ENCODE measurements at regions not wholly inside any gene's neighbourhood (a gene's known extent, or its start where the extent isn't known, plus 50 kb on each side); places are given as distances from the start of the nearest gene placed in this dataset.
"Not testable (repeated sequence)": the region's sequence is repeated elsewhere in the genome, so short reads cannot be mapped to it uniquely, and the experiment has no call there.

DNA sequence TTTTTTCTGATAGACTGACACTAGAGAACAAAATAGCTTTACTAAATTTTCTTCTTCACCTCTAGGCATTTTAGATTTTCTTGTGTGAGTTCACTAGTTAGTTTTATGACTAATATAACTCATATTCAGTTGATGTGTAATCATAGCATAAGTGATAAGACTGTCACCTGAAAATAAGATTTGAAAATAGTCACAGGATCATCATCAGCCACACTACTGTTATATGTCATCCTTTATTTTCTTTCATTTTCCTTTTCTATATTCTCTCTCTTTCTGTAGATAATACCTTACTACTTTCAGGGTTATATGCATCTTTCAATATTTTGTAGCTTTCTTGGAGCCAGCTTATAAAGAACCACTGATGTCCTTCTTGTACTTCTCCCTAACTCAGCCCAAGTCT, 292.6 kb downstream of the TDRD3 start:
- no peak for DNase-seq (ENCODE audit: low spot score)

DNA sequence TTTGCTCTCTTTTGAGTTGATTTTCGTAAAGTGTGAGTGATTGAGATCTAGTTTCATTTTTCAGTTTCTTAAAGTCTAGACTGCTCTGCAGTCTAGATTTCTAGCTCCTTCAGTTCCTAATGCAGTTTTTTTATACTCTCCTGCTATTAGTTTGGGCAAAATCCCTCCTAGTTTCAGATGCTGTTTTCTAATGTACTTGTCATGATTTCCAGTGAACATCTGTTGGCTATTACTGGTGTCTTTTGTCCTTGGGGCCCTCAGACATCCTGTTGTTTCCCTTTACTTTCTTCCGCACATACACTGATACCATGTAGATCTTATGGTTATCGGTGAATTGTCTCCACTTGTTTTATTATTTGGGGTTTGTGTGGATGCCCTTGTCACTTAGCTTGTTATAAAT, 292.1 kb downstream of the TDRD3 start:
- no peak for DNase-seq (ENCODE audit: low spot score)

DNA sequence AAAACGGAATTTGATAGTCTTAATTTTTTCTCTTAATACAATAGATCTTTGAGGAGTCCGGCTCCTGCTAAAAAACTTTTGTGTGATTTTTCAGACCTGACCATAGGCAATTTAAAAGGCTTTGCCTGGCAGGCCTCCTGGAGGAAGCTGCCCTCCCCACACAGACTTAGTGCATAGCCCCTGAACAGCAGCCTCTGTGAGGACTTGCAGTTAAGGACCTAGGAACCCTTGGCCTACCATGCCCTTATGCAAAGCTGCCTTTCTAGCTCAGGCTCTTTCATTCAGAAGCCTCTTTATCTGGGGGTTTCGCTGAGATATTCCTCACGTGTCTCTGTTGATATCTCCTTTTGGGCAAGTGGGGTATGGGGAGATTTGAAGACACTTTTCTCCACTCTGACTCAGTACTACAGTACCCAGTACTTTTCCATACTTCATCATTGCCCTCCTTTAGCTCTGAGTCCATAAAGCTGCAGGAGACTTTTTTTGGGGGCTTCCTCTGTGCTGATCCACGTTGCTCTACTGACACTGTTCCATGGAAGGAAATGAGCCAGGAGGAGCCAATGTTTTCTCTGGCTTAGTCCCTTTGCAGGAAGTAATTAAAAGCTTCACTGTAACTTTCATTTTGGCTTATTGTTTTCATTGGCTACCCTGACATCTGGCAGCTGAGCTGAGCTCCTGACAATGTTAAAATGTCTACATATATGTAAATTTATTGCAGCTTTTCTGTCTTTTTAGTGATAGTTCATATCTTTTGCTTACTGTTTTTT, 283.1 kb downstream of the TDRD3 start:
- DNase-seq (ENCODE audit: low spot score): peak; percentile 3

DNA sequence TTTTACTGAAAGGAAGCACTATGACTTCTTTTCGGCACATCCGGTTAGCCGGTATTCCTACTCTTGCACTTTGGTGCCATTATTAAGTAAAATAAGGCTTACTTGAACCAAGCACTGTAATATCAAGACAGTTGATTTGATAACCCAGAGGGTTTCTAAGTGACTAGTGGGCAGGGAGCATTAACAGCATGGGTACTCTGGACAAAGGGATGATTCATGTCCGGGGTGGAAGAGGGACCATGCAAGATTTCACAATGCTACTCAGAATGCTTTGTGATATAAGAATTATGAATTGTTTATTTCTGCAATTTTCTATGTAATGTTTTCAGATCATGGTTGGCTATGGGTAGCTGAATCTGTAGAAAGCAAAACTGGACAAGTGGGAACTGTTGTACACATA, 282.1 kb downstream of the TDRD3 start:
- DNase-seq (ENCODE audit: low spot score): no peak

DNA sequence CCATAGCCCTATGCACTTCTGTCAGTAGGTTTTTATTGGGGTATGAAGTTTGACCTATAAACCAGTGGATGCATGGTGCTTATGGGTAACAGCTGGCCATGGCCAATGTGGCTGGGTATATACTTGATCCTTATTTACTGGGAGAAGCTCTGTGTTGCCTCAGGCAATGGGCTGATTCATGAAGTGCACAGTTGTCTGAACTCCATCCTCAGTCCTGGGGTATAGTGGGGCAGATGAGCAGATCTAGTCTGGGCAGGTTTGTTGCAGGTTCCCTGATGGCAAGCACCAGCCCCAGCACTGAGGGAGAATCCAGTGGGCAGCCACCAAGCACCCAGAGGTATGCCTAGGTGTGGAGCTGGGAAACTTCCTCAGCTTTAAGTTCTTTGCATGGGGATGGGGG, 274.4 kb downstream of the TDRD3 start:
- no peak for DNase-seq (ENCODE audit: low spot score)

DNA sequence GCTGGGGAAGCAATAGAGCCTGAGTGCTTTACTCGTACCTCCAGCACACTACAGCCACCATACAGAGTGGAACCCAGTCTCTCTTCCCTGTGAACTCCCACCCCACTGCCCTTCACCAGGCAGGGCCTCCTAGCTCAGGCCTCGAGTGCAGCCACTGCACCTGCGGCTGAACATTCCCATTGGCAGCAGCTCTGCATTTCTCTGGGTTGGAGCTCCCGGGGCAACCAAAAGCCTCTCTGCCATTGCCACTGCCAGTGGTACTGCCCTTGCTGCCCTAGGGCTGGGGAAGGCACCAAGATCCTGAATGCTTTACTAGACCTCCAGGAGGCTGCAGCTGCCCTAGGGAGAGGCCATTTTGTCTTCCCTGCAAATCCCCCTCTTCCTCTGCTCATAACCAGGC, 266.8 kb downstream of the TDRD3 start:
- no peak for DNase-seq (ENCODE audit: low spot score)

DNA sequence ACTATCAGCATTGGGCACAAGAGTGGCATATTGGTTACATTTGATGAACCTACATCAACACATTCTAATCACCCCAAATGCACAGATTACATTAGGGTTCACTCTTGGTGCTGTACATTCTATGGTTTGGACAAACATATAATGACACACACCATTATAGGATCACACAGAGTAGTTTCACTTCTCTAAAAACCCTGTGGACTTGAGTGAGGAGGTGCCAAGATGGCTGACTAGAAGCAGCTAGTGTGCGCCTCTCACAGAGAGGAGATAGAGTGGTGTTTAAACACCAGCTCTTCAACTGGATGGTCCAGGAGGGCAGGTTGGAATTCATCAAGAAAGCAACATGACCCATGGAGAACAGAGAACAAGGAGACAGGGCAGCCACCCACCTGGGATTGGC, 265.6 kb downstream of the TDRD3 start:
- no peak for DNase-seq (ENCODE audit: low spot score)

DNA sequence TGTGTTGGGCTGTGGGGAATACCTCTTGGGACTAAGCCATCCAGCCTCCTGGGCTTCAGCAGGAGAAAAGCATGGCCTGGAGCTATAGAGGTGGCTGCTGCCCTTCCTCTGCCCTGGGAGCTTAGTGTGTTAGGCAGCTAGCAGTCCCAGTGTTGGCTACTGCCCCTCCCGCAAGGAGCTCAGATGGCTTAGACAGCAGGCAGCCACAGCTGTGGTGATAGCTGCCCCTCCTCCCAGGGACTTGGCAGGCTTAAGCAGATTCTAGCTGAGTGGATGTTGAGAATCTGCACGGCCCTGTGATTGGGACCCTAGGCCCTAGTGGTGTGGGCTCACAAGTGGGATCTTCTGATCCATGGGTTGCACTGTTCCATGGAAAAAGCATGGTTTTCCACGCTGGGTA, 264.5 kb downstream of the TDRD3 start:
- DNase-seq (ENCODE audit: low spot score): no peak

DNA sequence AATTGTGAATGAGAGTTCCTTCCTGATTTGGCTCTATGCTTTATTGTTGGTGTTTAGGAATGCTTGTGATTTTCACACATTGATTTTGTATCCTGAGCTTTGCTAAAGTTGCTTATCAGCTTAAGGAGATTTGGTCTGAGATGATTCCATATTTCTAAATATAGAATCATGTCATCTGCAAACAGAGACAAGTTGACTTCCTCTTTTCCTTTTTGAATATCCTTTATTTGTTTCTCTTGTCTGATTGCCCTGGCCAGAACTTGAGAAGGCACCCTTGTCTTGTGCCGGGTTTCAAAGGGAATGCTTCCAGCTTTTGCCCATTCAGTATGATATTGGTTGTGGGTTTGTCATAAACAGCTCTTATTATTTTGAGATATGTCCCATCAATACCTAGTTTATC, 260.6 kb downstream of the TDRD3 start:
- DNase-seq (ENCODE audit: low spot score): not testable (repeated sequence)

DNA sequence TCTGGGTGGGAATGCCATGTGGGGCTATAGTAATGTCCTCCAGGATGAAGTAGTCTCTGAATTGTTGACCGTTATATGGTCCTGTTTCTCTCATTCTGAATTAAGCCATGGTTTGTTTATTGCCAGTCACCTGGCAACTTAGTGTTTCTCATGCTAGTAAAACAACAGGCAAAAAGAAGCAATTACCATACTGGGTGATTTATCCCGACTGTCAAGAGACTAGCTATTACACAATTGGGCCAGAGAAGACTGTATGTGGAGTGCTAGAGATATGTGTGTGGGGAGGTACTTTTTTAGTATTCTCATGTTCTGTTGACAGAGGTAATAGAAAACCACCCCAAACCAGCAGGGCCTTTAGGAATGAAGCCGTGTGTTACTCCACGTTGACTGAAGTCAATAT, 258.2 kb downstream of the TDRD3 start:
- DNase-seq (ENCODE audit: low spot score): no peak

DNA sequence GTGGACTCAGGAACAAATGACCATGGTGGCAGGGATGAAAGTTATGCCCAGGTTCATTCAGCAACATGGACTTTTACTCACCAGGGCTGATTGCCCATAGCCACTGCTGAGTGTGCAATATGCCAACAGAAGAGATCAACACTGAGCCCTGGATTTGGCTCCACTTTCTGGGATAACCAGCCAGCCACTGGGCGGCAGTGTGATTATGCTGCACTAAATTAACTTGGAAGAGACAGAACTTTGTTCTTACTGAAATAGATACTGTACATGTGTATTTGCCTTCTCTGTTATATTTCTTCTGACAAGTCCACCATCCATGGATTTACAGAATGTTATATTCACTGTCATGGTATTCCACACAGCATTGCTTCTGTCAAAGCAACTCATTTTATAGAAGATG, 257.4 kb downstream of the TDRD3 start:
- peak; percentile 3 for DNase-seq (ENCODE audit: low spot score)

DNA sequence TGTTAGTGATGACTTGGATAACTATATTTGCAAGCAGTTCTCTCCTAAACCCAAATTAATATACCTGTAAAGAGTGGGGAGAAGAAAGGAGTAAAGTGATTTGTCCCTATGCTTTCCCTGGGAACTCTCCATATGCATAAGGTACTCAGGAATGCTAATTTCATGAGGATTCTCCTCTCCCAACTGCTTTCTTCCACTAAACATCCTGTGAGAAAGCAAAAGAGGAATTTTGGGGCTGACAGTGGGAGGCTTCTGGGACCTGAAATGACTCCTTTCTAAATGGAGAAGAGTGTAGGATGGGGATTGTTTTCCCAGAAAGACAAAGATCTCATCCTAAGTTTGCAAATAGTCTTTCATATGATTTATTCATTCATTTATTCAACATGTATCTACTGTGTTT, 250.5 kb downstream of the TDRD3 start:
- DNase-seq (ENCODE audit: low spot score): no peak

DNA sequence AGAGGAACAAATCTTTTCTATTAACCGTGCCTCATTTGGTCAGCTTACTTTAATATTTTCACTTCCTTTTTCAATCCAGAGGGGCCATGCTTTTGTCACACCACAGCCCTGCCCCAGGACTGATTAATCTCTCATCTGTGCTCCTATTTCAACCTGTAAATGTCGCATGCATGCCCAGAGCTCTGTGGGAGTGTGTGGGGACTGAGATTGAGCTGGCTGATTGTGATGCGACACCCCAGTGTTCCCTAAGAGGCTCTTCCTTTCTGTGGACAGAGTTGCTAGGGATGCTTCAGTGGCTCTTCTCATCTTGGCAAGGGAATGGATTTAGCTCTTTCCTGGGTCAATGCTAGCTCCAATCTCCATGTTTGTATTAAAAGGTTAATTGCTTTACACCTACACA, 249.6 kb downstream of the TDRD3 start:
- no peak for DNase-seq (ENCODE audit: low spot score)

DNA sequence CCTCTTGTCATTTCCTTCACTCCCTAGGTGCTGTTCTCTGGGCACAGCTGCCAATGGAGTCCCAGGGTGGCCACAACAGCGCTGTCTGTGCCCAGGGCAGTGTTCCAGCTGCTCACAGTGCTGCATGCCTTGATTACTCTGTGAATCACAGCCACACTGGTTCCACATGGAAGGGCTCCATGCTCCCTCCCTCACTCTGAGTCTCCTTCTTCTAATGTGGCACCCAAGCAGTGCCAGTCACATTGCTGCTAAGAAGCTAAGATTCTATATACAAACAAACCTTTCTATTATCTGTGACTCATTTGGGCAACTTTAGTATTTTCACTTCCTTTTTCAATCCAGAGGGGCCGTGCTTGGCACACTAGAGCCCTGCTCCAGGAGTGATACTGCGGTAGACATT, 248.7 kb downstream of the TDRD3 start:
- DNase-seq (ENCODE audit: low spot score): peak; percentile 7

DNA sequence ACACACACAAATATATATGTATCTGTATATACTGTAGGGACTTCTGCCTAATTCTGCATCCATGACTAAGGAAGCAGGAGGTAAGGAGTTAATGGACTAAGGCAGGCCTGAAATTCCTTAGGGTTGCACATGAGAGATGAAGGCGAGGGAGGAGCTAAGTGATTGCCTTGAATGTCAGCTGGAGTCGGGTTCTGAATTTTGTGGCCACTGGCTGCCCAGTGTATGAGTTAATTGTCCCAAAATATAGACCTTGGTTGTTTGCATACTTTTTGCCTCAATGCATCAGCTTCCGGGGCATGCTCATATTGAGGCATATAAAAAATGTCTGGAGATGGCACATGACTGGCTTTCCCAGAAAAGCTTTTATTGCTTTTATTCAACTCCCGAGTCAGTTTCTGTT, 245.5 kb downstream of the TDRD3 start:
- DNase-seq (ENCODE audit: low spot score): peak; percentile 10

DNA sequence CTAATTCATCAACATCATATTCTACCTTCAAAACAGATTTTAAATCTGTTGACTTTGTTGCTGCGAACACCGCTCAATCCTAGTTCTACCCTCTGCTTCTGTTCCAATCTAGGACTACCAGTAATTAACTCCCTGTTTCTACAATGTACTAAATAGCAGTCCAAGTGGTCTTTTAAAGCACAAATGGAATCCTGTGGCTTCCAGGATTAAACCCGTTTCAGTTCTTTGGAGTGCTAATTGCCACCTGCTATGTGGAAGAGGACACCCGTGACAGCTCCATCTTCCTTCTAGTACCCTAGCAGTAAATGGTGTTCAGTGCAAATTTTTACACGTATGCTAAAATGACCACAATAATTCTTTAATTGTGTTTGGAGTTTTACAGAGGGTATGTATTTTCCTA, 232.1 kb downstream of the TDRD3 start:
- DNase-seq (ENCODE audit: low spot score): no peak

DNA sequence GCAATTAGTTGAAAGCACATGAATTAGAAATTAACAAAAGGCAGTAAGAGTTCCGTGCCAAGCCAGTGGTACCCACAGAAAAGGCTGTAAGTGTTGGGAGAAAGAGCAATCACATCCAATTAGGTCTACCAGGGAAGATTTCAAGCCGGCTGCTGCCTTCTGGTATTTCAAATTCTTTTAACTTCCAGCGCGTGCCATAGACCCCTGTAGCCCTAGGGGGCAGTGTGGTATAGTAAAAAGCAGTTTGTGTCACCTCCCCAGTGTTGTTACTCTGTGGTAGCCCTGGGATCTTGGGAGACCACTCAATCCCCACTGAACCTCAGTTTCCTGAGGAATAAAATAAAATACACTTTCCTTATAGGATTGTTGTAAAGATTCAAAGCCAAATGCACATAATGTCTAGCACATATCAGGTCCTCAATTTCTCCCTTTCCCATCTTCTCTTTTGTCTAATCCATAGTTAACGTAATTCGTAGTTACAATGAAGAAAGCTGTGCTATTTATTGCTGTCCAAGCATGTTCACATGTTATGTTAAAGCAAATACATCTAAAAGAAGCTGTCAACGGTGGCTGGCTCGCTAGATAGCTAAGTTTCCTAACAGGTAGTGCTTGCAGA, 230.2 kb downstream of the TDRD3 start:
- peak; percentile 13 for DNase-seq (ENCODE audit: low spot score)

Data from H4 (cell line).